Epithelial cell of prostate (primary cell): ENCODE measurements at regions not wholly inside any gene's neighbourhood (a gene's known extent, or its start where the extent isn't known, plus 50 kb on each side); places are given as distances from the start of the nearest gene placed in this dataset.
"Not testable (repeated sequence)": the region's sequence is repeated elsewhere in the genome, so short reads cannot be mapped to it uniquely, and the experiment has no call there.

Source experiments
- DNase-seq: peaks from one replicate; pipeline ENCODE4 v3.0.0-alpha.2; 2011; ENCODE audit warnings: low read depth, low spot score
- H3K27ac ChIP-seq: fragments of 450-650 bp; 2 replicates; pipeline ENCODE4 v1.5.1; 2017; ENCODE audit warnings: mild to moderate bottlenecking

DNA sequence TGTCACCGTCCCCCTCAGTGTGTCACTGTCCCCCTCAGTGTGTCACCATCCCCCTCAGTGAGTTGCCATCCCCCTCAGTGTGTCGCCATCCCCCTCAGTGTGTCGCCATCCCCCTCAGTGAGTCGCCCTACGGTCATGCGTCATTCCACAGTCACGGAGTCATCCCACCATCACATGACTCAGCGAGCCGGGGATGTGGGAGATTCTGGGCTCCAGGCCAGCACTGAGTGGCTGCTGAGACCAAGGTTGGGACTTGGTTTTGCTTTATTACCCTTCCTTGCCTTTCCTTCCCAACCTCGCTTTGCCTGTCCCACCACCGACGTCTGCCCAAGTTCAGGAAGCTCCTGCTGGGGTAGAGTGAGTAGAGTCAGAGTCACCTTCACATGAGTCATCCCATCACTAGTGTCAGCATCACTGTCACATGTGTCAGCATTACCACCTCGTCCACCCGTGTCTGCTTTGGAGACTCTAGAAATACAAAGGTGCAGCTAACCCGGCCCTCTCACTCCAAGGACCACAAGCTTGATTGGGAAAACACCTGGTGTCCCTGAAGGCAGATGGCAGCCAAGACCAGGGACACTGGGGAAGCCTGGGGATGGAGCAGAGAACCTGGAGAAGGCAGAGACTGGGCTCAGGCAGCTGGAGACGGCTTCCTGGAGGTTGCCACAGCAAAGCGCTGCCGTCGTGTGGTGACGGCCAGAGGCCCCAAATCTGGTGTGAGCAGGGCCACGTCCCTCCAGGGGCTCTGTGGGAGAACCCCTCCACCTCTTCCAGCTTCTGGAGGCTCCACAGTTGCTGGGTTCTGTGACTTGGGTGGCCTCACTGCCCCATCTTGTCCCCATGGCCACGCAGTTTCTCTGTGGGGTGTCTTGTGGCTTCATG lies 485.2 kb upstream of the SALL3 start:
- H3K27ac ChIP-seq = no peak overlapping the region
- no peak for DNase-seq

DNA sequence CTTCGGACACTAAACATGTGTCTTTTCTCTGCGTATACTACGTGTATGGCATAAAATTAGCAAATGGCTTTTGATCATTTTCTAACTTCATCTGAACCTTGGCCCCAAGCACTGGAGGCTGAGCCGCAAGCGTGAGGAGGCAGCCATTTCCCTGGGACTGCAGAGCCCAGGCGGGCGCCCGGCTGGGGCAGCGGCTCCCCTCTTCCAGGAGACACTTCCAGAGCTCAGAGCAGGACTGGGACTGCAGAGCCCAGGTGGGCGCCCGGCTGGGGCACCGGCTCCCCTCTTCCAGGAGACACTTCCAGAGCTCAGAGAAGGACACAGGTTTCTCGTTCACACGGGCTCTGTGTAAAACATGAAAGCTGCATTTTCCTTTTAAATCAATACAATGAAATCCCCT lies 484.1 kb upstream of the SALL3 start:
- H3K27ac ChIP-seq = no peak overlapping the region
- no peak for DNase-seq

GRCh38 chr18:78496079-78496478 lies 483.5 kb upstream of the SALL3 start:
- H3K27ac ChIP-seq = no peak overlapping the region
- DNase-seq = no peak

- no peak for DNase-seq
Observed at GRCh38 chr18:78497641-78498040, 482.0 kb upstream of the SALL3 start.

GRCh38 chr18:78499586-78499985 lies 480.0 kb upstream of the SALL3 start:
- no peak overlapping the region for H3K27ac ChIP-seq
- DNase-seq = no peak

More at GRCh38 chr18:78497641-78498040, 482.0 kb upstream of the SALL3 start:
- H3K27ac ChIP-seq = no peak overlapping the region

GRCh38 chr18:78501251-78501650 lies 478.4 kb upstream of the SALL3 start:
- no peak for DNase-seq
- no peak overlapping the region for H3K27ac ChIP-seq

- no peak for DNase-seq
- H3K27ac ChIP-seq = no peak overlapping the region
Observed at GRCh38 chr18:78503129-78503528, 476.5 kb upstream of the SALL3 start.

DNA sequence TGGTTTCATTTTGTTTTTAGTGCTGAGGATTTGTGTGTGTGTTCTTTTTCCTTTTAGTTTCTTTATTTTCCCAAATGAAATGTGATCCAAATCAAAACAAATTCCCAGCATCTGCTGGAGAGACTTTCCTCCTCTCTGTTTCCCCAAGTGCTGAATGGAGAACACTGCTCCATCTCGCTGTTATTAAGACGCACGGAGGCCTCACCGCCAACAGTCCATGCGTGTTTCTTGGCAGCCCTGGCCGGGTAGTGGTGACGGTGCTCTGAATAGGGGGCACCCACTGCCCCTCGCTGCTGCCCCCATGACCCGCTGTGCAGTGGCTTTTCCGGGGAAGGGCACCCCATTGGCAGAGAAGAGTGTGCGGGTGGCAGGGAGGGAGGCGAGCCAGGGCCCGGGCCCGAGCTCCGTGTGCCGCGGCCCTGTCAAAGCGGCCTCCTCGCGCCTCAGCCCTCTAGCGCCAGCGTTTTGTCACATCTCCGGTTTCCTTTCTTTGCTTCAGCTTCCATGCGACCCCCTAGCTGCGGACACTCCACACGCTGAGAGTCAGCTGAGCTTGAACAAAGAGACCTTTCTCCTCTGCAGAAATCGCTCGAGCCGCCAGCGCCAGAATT lies 473.7 kb upstream of the SALL3 start:
- H3K27ac ChIP-seq = no peak overlapping the region
- no peak for DNase-seq

GRCh38 chr18:78507217-78507616 lies 472.4 kb upstream of the SALL3 start:
- no peak overlapping the region for H3K27ac ChIP-seq
- DNase-seq = no peak

DNA sequence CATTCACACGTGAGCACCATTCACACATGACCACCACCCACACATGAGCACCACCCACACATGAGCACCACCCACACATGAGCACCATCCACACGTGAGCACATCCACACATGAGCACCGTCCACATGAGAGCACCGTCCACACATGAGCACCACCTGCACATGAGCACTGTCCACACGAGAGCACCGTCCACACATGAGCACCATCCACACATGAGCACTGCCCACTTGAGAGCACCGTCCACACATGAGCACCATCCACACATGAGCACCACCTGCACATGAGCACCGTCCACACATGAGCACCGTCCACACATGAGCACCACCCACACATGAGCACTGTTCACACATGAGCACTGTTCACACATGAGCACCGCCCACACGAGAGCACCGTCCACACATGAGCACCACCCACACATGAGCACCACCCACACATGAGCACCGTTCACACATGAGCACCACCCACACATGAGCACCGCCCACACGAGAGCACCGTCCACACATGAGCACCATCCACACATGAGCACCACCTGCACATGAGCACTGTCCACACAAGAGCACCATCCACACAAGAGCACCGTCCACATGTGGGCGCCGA lies 471.3 kb upstream of the SALL3 start:
- not testable (repeated sequence) for DNase-seq, H3K27ac ChIP-seq

DNA sequence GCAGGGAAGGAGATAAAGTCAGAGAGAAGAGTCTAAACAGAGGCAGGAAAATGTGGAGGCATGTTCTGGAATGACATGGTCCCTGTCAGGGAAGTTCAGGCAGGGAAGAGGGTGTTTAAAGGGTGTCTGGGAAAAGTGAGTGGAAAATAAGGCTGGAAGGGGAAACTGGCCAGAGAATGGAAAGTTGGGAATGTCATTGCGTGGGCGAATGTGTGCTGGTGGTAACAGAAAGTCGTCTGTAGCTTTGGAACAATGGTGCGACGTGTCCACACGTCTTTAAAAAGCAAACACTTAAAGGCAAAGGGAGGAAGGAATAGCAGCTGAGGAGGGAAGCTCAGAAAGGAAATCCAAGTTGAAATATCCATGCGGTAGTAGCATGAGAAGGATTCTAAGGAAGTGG lies 469.5 kb upstream of the SALL3 start:
- no peak overlapping the region for H3K27ac ChIP-seq
- no peak for DNase-seq

DNA sequence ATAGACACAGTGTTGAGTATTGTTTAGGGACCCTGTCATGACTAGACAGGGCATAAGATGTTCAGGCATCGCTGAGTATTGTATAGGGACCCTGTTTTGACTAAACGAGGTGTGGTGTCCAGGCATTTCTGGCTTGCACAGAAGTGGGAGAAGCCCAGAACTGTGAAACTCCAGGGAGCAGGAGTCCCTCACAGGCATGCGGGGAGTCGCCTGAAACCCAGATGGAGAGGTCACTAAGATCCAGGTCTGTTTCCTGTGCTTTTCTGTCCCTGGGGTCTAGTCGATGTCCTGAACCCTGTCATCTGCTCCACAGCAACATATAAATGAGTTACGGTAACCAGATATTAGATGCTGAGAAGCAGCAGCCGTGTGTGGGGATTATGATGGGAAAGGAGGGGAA lies 469.0 kb upstream of the SALL3 start:
- no peak overlapping the region for H3K27ac ChIP-seq
- no peak for DNase-seq

GRCh38 chr18:78511666-78512601 lies 467.7 kb upstream of the SALL3 start:
- DNase-seq = no peak
- no peak overlapping the region for H3K27ac ChIP-seq

- no peak overlapping the region for H3K27ac ChIP-seq
- no peak for DNase-seq
Observed at GRCh38 chr18:78514910-78515670, 464.5 kb upstream of the SALL3 start.

- no peak for DNase-seq
- no peak overlapping the region for H3K27ac ChIP-seq
Observed at GRCh38 chr18:78517328-78517727, 462.3 kb upstream of the SALL3 start.

- H3K27ac ChIP-seq = no peak overlapping the region
- no peak for DNase-seq
Observed at GRCh38 chr18:78517973-78518372, 461.6 kb upstream of the SALL3 start.

DNA sequence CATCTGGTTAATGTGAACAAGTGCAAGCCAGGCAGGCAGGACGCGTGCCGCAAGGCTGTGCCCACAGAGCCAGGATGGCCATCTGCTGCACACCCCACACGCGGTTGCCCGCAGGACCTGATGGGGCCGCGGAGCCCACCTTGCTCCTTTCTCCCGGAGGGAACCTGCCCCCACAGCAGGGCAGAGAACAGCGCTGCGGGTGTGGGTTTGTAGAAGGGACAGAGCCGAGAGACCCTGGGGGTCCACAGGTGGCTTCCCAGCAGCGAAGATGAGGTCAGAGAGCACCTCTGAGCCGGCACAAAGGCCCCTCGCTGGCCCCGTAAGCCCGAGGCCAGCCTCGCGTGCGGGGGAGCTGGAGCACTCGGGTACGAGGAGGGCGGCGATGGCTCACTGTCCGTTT lies 460.8 kb upstream of the SALL3 start:
- DNase-seq = no peak
- no peak overlapping the region for H3K27ac ChIP-seq

- DNase-seq = no peak
- H3K27ac ChIP-seq = no peak overlapping the region
Observed at GRCh38 chr18:78519394-78520062, 460.1 kb upstream of the SALL3 start.

- DNase-seq = no peak
Observed at GRCh38 chr18:78521136-78521535, 458.5 kb upstream of the SALL3 start.

More at GRCh38 chr18:78521136-78521535, 458.5 kb upstream of the SALL3 start:
- no peak overlapping the region for H3K27ac ChIP-seq
